ENCODE measurements at regions not wholly inside any gene's neighbourhood (a gene's known extent, or its start where the extent isn't known, plus 50 kb on each side); places are given as distances from the start of the nearest gene placed in this dataset.

GRCh38 chr5:153402550-153402949 is 87.9 kb upstream of the GRIA1 start:
- ATAC-seq (ENCODE audit: low FRiP score): no peak
- H3K4me3 ChIP-seq (ENCODE audit: low read length in 2 of 2): no peak overlapping the region
- no peak overlapping the region for H3K27ac ChIP-seq (ENCODE audit: low read depth in 1 of 2, low read length in 2 of 2)
- no peaks in the 10 kb centered on the region for H3K36me3 ChIP-seq (ENCODE audit: control insufficient read depth in 1 of 2, insufficient read depth in 2 of 2, low read length in 1 of 2)
- DNase-seq: no peak
- H3K27me3 ChIP-seq (ENCODE audit: control insufficient read depth in 1 of 2, insufficient read depth in 2 of 2, low read length in 1 of 2): no peaks in the 10 kb centered on the region
- peaks cover 0 to 10% of the 10 kb centered on the region in 2 donors for H3K4me1 ChIP-seq (ENCODE audit: control insufficient read depth in 1 of 2, insufficient read depth in 2 of 2, low read length in 2 of 2)
- intact Hi-C loops (cut with DNase I): no loop called here
- no peaks in the 10 kb centered on the region for H3K9me3 ChIP-seq (ENCODE audit: control insufficient read depth, low read length)

GRCh38 chr5:153403470-153403869 is 87.0 kb upstream of the GRIA1 start:
- no peak for DNase-seq
- Histone ChIP-seq H3K27ac (ENCODE audit: low read depth in 1 of 2, low read length in 2 of 2) (no peak overlapping the region), H3K4me3 (ENCODE audit: low read length in 2 of 2) (no peak overlapping the region), H3K9me3 (ENCODE audit: control insufficient read depth, low read length) (no peaks in the 10 kb centered on the region), H3K27me3 (ENCODE audit: control insufficient read depth in 1 of 2, insufficient read depth in 2 of 2, low read length in 1 of 2) (no peaks in the 10 kb centered on the region), H3K4me1 (ENCODE audit: control insufficient read depth in 1 of 2, insufficient read depth in 2 of 2, low read length in 2 of 2) (peaks cover 0 to 10% of the 10 kb centered on the region in 2 donors), H3K36me3 (ENCODE audit: control insufficient read depth in 1 of 2, insufficient read depth in 2 of 2, low read length in 1 of 2) (no peaks in the 10 kb centered on the region)
- no peak for ATAC-seq (ENCODE audit: low FRiP score)
- intact Hi-C loops (cut with DNase I): no loop called here

- H3K4me1 ChIP-seq (ENCODE audit: control insufficient read depth in 1 of 2, insufficient read depth in 2 of 2, low read length in 2 of 2): peaks cover 0 to 4% of the 10 kb centered on the region in 2 donors
- H3K27ac ChIP-seq (ENCODE audit: low read depth in 1 of 2, low read length in 2 of 2): no peak overlapping the region
- no peak overlapping the region for H3K4me3 ChIP-seq (ENCODE audit: low read length in 2 of 2)
- ATAC-seq (ENCODE audit: low FRiP score): no peak
- intact Hi-C loops (cut with DNase I): no loop called here
- WGBS, 2 donors: 75% methylated on average over 7 of the region's 7 CpGs
- H3K36me3 ChIP-seq (ENCODE audit: control insufficient read depth in 1 of 2, insufficient read depth in 2 of 2, low read length in 1 of 2): no peaks in the 10 kb centered on the region
- H3K9me3 ChIP-seq (ENCODE audit: control insufficient read depth, low read length): no peaks in the 10 kb centered on the region
- DNase-seq: no peak
- no peaks in the 10 kb centered on the region for H3K27me3 ChIP-seq (ENCODE audit: control insufficient read depth in 1 of 2, insufficient read depth in 2 of 2, low read length in 1 of 2)
Observed at GRCh38 chr5:153404747-153405146, 85.7 kb upstream of the GRIA1 start.

GRCh38 chr5:153421676-153422075 is 68.8 kb upstream of the GRIA1 start:
- Histone ChIP-seq H3K9me3 (ENCODE audit: control insufficient read depth, low read length) (no peaks in the 10 kb centered on the region), H3K4me1 (ENCODE audit: control insufficient read depth in 1 of 2, insufficient read depth in 2 of 2, low read length in 2 of 2) (peaks cover 0 to 2% of the 10 kb centered on the region in 2 donors), H3K27me3 (ENCODE audit: control insufficient read depth in 1 of 2, insufficient read depth in 2 of 2, low read length in 1 of 2) (no peaks in the 10 kb centered on the region), H3K27ac (ENCODE audit: low read depth in 1 of 2, low read length in 2 of 2) (no peak overlapping the region), H3K36me3 (ENCODE audit: control insufficient read depth in 1 of 2, insufficient read depth in 2 of 2, low read length in 1 of 2) (no peaks in the 10 kb centered on the region), H3K4me3 (ENCODE audit: low read length in 2 of 2) (no peak overlapping the region)
- ATAC-seq (ENCODE audit: low FRiP score) (no peak), DNase-seq (no peak)
- intact Hi-C loops (cut with DNase I): no loop called here

GRCh38 chr5:153425914-153426313 is 64.6 kb upstream of the GRIA1 start:
- WGBS, 2 donors: 31 to 37% methylated on average over 1 of the region's 1 CpG
- ATAC-seq (ENCODE audit: low FRiP score): no peak
- intact Hi-C loops (cut with DNase I): no loop called here

GRCh38 chr5:153429761-153430380 is 60.6 kb upstream of the GRIA1 start:
- Histone ChIP-seq H3K36me3 (ENCODE audit: control insufficient read depth in 1 of 2, insufficient read depth in 2 of 2, low read length in 1 of 2) (no peaks in the 10 kb centered on the region), H3K4me1 (ENCODE audit: control insufficient read depth in 1 of 2, insufficient read depth in 2 of 2, low read length in 2 of 2) (no peaks in the 10 kb centered on the region), H3K9me3 (ENCODE audit: control insufficient read depth, low read length) (no peaks in the 10 kb centered on the region), H3K4me3 (ENCODE audit: low read length in 2 of 2) (no peak overlapping the region), H3K27me3 (ENCODE audit: control insufficient read depth in 1 of 2, insufficient read depth in 2 of 2, low read length in 1 of 2) (no peaks in the 10 kb centered on the region), H3K27ac (ENCODE audit: low read depth in 1 of 2, low read length in 2 of 2) (no peak overlapping the region)
- 92% methylated on average over 1 of the region's 1 CpG for WGBS, 2 donors
- ATAC-seq (ENCODE audit: low FRiP score): no peak
- intact Hi-C loops (cut with DNase I): no loop called here
- DNase-seq: no peak

More at GRCh38 chr5:153425914-153426313, 64.6 kb upstream of the GRIA1 start:
- Histone ChIP-seq H3K27ac (ENCODE audit: low read depth in 1 of 2, low read length in 2 of 2) (no peak overlapping the region), H3K27me3 (ENCODE audit: control insufficient read depth in 1 of 2, insufficient read depth in 2 of 2, low read length in 1 of 2) (no peaks in the 10 kb centered on the region), H3K4me1 (ENCODE audit: control insufficient read depth in 1 of 2, insufficient read depth in 2 of 2, low read length in 2 of 2) (no peaks in the 10 kb centered on the region), H3K36me3 (ENCODE audit: control insufficient read depth in 1 of 2, insufficient read depth in 2 of 2, low read length in 1 of 2) (no peaks in the 10 kb centered on the region), H3K4me3 (ENCODE audit: low read length in 2 of 2) (no peak overlapping the region), H3K9me3 (ENCODE audit: control insufficient read depth, low read length) (no peaks in the 10 kb centered on the region)
- no peak for DNase-seq

- H3K27me3 ChIP-seq (ENCODE audit: control insufficient read depth in 1 of 2, insufficient read depth in 2 of 2, low read length in 1 of 2): no peaks in the 10 kb centered on the region
- 72 to 75% methylated on average over 3 of the region's 3 CpGs for WGBS, 2 donors
- intact Hi-C loops (cut with DNase I): no loop called here
Observed at GRCh38 chr5:153432583-153432982, 57.9 kb upstream of the GRIA1 start.

GRCh38 chr5:153437251-153437650 is 53.2 kb upstream of the GRIA1 start:
- Histone ChIP-seq H3K4me3 (ENCODE audit: low read length in 2 of 2) (no peak overlapping the region), H3K9me3 (ENCODE audit: control insufficient read depth, low read length) (no peaks in the 10 kb centered on the region), H3K27me3 (ENCODE audit: control insufficient read depth in 1 of 2, insufficient read depth in 2 of 2, low read length in 1 of 2) (no peaks in the 10 kb centered on the region), H3K27ac (ENCODE audit: low read depth in 1 of 2, low read length in 2 of 2) (no peak overlapping the region), H3K4me1 (ENCODE audit: control insufficient read depth in 1 of 2, insufficient read depth in 2 of 2, low read length in 2 of 2) (no peaks in the 10 kb centered on the region), H3K36me3 (ENCODE audit: control insufficient read depth in 1 of 2, insufficient read depth in 2 of 2, low read length in 1 of 2) (no peaks in the 10 kb centered on the region)
- DNase-seq (no peak), ATAC-seq (ENCODE audit: low FRiP score) (no peak)
- intact Hi-C loops (cut with DNase I): no loop called here

More at GRCh38 chr5:153432583-153432982, 57.9 kb upstream of the GRIA1 start:
- Histone ChIP-seq H3K4me3 (ENCODE audit: low read length in 2 of 2) (no peak overlapping the region), H3K36me3 (ENCODE audit: control insufficient read depth in 1 of 2, insufficient read depth in 2 of 2, low read length in 1 of 2) (no peaks in the 10 kb centered on the region), H3K9me3 (ENCODE audit: control insufficient read depth, low read length) (no peaks in the 10 kb centered on the region), H3K4me1 (ENCODE audit: control insufficient read depth in 1 of 2, insufficient read depth in 2 of 2, low read length in 2 of 2) (no peaks in the 10 kb centered on the region), H3K27ac (ENCODE audit: low read depth in 1 of 2, low read length in 2 of 2) (no peak overlapping the region)
- no peak for ATAC-seq (ENCODE audit: low FRiP score)
- DNase-seq: no peak

- Histone ChIP-seq H3K4me3 (ENCODE audit: low read length in 2 of 2) (no peak overlapping the region), H3K36me3 (ENCODE audit: control insufficient read depth in 1 of 2, insufficient read depth in 2 of 2, low read length in 1 of 2) (no peaks in the 10 kb centered on the region), H3K4me1 (ENCODE audit: control insufficient read depth in 1 of 2, insufficient read depth in 2 of 2, low read length in 2 of 2) (no peaks in the 10 kb centered on the region), H3K27ac (ENCODE audit: low read depth in 1 of 2, low read length in 2 of 2) (no peak overlapping the region), H3K9me3 (ENCODE audit: control insufficient read depth, low read length) (no peaks in the 10 kb centered on the region), H3K27me3 (ENCODE audit: control insufficient read depth in 1 of 2, insufficient read depth in 2 of 2, low read length in 1 of 2) (no peaks in the 10 kb centered on the region)
- intact Hi-C loops (cut with DNase I): no loop called here
- ATAC-seq (ENCODE audit: low FRiP score) (no peak), DNase-seq (no peak)
Observed at GRCh38 chr5:153439130-153439529, 51.3 kb upstream of the GRIA1 start.
